Chondrocyte (in vitro differentiated cells): ENCODE measurements at regions not wholly inside any gene's neighbourhood (a gene's known extent, or its start where the extent isn't known, plus 50 kb on each side); places are given as distances from the start of the nearest gene placed in this dataset.

Experiments
- DNase-seq: peaks from one replicate; pipeline ENCODE4 v3.0.0; 2021; ENCODE audit warnings: mixed read lengths, low spot score
- H3K27ac Mint-ChIP-seq: one replicate; pipeline ENCODE4 v1.8.0; 2021; ENCODE audit warnings: mild to moderate bottlenecking, moderate library complexity, mixed read lengths; ENCODE audit not compliant: unreplicated experiment
- H3K27me3 Mint-ChIP-seq: 2 replicates; pipeline ENCODE4 v1.8.0; 2021; ENCODE audit warnings: low read depth, mixed read lengths
- H3K36me3 Mint-ChIP-seq: 2 replicates; pipeline ENCODE4 v1.8.0; 2021; ENCODE audit warnings: low read depth, mixed read lengths
- H3K4me1 Mint-ChIP-seq: 2 replicates; pipeline ENCODE4 v1.8.0; 2021; ENCODE audit warnings: low read depth, mild to moderate bottlenecking, mixed read lengths
- H3K4me3 Mint-ChIP-seq: one replicate; pipeline ENCODE4 v1.8.0; 2021; ENCODE audit warnings: mild to moderate bottlenecking, moderate library complexity, mixed read lengths; ENCODE audit not compliant: unreplicated experiment
- H3K9me3 Mint-ChIP-seq: 2 replicates; pipeline ENCODE4 v1.8.0; 2021; ENCODE audit warnings: low read depth, mixed read lengths
- TF ChIP-seq, protein P1 (sequence below): fragments of 200-600 bp; sonication (generic); IDR thresholded peaks from 2 replicates; pipeline ENCODE4 v1.5.0; 2021; ENCODE audit warnings: antibody characterized with exemption, mild to moderate bottlenecking, moderate library complexity

DNA sequence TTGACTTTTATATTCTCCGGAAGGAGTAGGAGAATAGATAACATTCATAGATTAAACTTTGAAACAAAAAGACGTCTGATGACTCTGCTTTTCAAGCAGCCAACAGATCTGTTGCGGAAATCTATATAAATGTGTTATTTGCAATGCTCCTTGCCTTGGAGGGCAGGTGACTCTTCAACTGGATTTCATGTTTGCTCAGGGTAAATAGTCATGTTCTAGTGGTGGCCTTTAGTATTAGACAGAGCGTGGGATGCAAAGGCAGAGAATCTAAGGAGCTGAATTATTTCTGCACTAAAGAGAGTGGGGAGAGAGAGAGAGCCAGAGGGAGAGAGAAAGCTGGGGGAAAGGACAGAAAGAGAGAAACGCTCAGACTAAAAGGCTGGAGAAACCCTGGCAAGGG lies 454.3 kb downstream of the AJAP1 start:
- no peak for DNase-seq
- TF ChIP-seq, protein P1, sequence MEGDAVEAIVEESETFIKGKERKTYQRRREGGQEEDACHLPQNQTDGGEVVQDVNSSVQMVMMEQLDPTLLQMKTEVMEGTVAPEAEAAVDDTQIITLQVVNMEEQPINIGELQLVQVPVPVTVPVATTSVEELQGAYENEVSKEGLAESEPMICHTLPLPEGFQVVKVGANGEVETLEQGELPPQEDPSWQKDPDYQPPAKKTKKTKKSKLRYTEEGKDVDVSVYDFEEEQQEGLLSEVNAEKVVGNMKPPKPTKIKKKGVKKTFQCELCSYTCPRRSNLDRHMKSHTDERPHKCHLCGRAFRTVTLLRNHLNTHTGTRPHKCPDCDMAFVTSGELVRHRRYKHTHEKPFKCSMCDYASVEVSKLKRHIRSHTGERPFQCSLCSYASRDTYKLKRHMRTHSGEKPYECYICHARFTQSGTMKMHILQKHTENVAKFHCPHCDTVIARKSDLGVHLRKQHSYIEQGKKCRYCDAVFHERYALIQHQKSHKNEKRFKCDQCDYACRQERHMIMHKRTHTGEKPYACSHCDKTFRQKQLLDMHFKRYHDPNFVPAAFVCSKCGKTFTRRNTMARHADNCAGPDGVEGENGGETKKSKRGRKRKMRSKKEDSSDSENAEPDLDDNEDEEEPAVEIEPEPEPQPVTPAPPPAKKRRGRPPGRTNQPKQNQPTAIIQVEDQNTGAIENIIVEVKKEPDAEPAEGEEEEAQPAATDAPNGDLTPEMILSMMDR: no peak
- Mint-ChIP-seq H3K4me3 (no peak overlapping the region), H3K4me1 (no peaks in the 10 kb centered on the region), H3K27me3 (no peaks in the 10 kb centered on the region), H3K27ac (no peak overlapping the region), H3K36me3 (no peaks in the 10 kb centered on the region), H3K9me3 (peaks cover 39% of the 10 kb centered on the region)

DNA sequence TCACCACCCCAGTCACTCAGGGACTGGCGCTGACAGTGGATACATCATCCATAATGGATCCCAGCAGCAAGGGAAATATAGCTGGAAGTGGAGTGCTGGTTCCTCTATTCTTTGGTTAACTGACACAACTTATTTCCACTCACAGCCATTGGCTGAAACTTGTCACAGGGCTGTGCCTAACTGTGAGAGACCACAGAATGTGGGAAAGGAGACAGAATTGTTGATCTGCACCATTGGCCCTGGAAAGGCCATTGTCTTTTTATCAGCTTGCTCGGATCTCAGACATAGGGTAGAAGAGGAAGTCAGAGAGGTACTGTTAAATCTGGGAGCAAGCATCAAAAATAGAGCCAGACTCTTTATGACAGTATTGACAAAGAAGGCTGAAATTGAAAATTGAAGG lies 451.3 kb downstream of the AJAP1 start:
- Mint-ChIP-seq H3K27me3 (no peaks in the 10 kb centered on the region), H3K4me1 (no peaks in the 10 kb centered on the region), H3K27ac (no peak overlapping the region), H3K9me3 (peaks cover 26% of the 10 kb centered on the region), H3K36me3 (no peaks in the 10 kb centered on the region), H3K4me3 (no peak overlapping the region)
- DNase-seq: no peak
- TF ChIP-seq, protein P1: no peak

DNA sequence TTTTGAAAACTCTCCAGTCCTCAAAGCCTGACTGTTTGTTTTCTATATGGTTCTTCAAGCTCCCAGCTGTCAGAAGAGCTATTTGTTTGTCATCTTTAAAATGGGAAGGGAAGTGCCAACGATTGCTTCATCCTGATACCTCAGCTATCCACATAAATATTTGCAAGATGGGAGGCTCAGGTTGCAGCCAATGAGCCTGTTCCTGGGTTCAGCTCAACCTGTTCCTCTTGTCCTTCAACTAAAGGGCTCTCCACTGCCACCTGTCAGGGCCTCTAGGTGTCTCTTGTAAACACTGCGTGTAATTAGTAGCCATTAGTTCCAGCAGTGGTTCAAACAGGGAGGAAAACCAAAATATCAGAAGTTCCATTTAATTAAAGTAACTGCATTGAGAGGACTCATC lies 445.1 kb downstream of the AJAP1 start:
- H3K4me3 Mint-ChIP-seq: no peak overlapping the region
- H3K27ac Mint-ChIP-seq: no peak overlapping the region
- TF ChIP-seq, protein P1: no peak
- DNase-seq: no peak
- H3K4me1 Mint-ChIP-seq: no peaks in the 10 kb centered on the region
- no peaks in the 10 kb centered on the region for H3K27me3 Mint-ChIP-seq
- no peaks in the 10 kb centered on the region for H3K36me3 Mint-ChIP-seq
- H3K9me3 Mint-ChIP-seq: peaks cover 37% of the 10 kb centered on the region

DNA sequence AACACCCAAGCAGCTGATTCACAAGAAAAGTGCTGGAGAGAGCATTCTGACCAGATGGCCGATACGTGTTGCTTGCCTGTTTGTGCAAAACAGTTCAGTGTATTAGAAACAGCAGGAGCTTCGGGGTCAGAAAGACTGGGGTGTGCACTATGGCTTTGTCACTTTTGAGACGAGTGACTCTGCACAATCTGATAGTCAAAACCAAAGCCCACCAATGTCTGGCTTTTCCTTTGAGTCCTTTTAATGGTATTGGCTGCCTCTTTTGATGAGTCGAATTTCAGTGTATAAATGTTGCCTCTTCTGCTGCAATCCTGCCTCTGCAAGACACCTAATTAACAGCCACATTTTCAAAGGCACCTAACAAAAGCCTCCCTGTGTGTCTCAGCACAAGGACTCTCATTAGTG lies 444.6 kb downstream of the AJAP1 start:
- H3K4me3 Mint-ChIP-seq: no peak overlapping the region
- no peak for DNase-seq
- H3K9me3 Mint-ChIP-seq: peaks cover 43% of the 10 kb centered on the region
- no peak overlapping the region for H3K27ac Mint-ChIP-seq
- no peaks in the 10 kb centered on the region for H3K27me3 Mint-ChIP-seq
- TF ChIP-seq, protein P1: no peak
- no peaks in the 10 kb centered on the region for H3K36me3 Mint-ChIP-seq
- H3K4me1 Mint-ChIP-seq: no peaks in the 10 kb centered on the region

DNA sequence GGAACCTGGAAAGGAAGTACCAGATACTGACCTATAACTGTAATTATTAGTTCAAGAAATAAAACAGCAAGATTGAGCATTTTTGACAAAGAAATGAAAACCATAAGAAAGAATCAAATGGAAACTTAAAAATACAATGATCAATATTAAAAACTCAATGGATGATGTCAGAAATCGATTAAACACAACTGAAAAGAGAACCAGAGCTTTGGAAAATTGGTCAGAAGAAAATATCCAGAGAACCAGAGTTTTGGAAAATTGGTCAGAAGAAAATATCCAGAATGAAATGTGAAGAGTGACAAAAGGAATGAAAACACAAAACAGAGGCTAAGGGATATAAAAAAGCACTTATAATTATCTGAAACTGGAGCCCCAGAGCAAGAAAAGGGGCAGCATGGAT lies 438.6 kb downstream of the AJAP1 start:
- Mint-ChIP-seq H3K36me3 (peaks cover 1% of the 10 kb centered on the region), H3K9me3 (peaks cover 57% of the 10 kb centered on the region), H3K4me3 (no peak overlapping the region), H3K4me1 (no peaks in the 10 kb centered on the region), H3K27me3 (no peaks in the 10 kb centered on the region), H3K27ac (no peak overlapping the region)
- DNase-seq: no peak
- TF ChIP-seq, protein P1: no peak
